Upper lobe of left lung (tissue), 6 donors: ENCODE measurements at regions not wholly inside any gene's neighbourhood (a gene's known extent, or its start where the extent isn't known, plus 50 kb on each side); places are given as distances from the start of the nearest gene placed in this dataset.

Experiments
- ATAC-seq, 2 donors: fragments of 200-7000 bp; cut with Tn5 transposase; one replicate each; pipeline ENCODE4 v1.9.1; 2022; ENCODE audit warnings: mild to moderate bottlenecking in 2 of 2, moderate library complexity in 2 of 2; ENCODE audit not compliant: low FRiP score in 2 of 2
- DNase-seq, 2 donors: peaks; one replicate each; pipeline ENCODE4 v3.0.0-alpha.2; 2019 to 2020
- H3K27ac ChIP-seq, 4 donors: fragments of 200-600 bp; sonication (generic); one replicate each; pipeline ENCODE4 v1.5.1; 2016 to 2019
- H3K27me3 ChIP-seq, 4 donors: fragments of 200-600 bp; sonication (generic); one replicate each; pipeline ENCODE4 v1.5.1; 2017 to 2019
- H3K36me3 ChIP-seq, 4 donors: fragments of 200-600 bp; sonication (generic); one replicate each; pipeline ENCODE4 v1.5.1; 2016 to 2019
- H3K4me1 ChIP-seq, 4 donors: fragments of 200-600 bp; sonication (generic); one replicate each; pipeline ENCODE4 v1.5.1; 2018 to 2019
- H3K4me3 ChIP-seq, 4 donors: fragments of 200-600 bp; sonication (generic); one replicate each; pipeline ENCODE4 v1.5.1; 2017 to 2019; ENCODE audit warnings: mild to moderate bottlenecking in 2 of 4, moderate library complexity in 1 of 4
- H3K9me3 ChIP-seq, 4 donors: fragments of 200-600 bp; sonication (generic); one replicate each; pipeline ENCODE4 v1.5.1; 2018 to 2019
- EP300 ChIP-seq, 4 donors: sonication (generic); formaldehyde crosslinking; IDR thresholded peaks; one replicate each; pipeline ENCODE4 v1.5.1; 2017; ENCODE audit warnings: antibody characterized with exemption in 4 of 4, control low read depth in 2 of 4
- POLR2A ChIP-seq, 4 donors: fragments of 450-650 bp; IDR thresholded peaks; one replicate each; pipeline ENCODE4 v1.5.1; 2016 to 2017; ENCODE audit warnings: antibody characterized with exemption in 4 of 4, mild to moderate bottlenecking in 2 of 4
- POLR2AphosphoS5 ChIP-seq, 2 donors: sonication (generic); formaldehyde crosslinking; IDR thresholded peaks; one replicate each; pipeline ENCODE4 v1.5.1; 2017; ENCODE audit warnings: antibody characterized with exemption in 2 of 2
- WGBS, 2 donors: methylation state at CpG; one replicate each; pipeline ENCODE4 v1.1.5; 2017 to 2018; 5-methylcytosine and 5-hydroxymethylcytosine counted together
- TF ChIP-seq, protein P1 (sequence below), 6 experiments: fragments of 450-650 bp in 4 of 6; fragments of 200-600 bp in 2 of 6; sonication (generic) in 2 of 6; IDR thresholded peaks; one replicate each; pipeline ENCODE4 v1.5.1; 2016 to 2019; ENCODE audit warnings: antibody characterized with exemption in 6 of 6
- donor health status: DM: no; HTN: no; CAD: no; lungs with moderate emphysema.
- donor health status: DM: no; HTN: yes; CAD: no; lungs with severe emphysema.

- 60 to 73% methylated on average over 1 of the region's 1 CpG for WGBS, 2 donors
- Histone ChIP-seq H3K4me3 (no peak overlapping the region), H3K36me3 (no peaks in the 10 kb centered on the region), H3K27me3 (no peaks in the 10 kb centered on the region), H3K27ac (no peak overlapping the region), H3K4me1 (no peaks in the 10 kb centered on the region), H3K9me3 (no peaks in the 10 kb centered on the region)
- DNase-seq (no peak), ATAC-seq (no peak)
- TF ChIP-seq EP300 (IDR thresholded peaks at IDR 0.05), result no peak
- TF ChIP-seq POLR2A (IDR thresholded peaks at IDR 0.05), result no peak
- TF ChIP-seq POLR2AphosphoS5 (IDR thresholded peaks at IDR 0.05), result no peak
- TF ChIP-seq, protein P1, sequence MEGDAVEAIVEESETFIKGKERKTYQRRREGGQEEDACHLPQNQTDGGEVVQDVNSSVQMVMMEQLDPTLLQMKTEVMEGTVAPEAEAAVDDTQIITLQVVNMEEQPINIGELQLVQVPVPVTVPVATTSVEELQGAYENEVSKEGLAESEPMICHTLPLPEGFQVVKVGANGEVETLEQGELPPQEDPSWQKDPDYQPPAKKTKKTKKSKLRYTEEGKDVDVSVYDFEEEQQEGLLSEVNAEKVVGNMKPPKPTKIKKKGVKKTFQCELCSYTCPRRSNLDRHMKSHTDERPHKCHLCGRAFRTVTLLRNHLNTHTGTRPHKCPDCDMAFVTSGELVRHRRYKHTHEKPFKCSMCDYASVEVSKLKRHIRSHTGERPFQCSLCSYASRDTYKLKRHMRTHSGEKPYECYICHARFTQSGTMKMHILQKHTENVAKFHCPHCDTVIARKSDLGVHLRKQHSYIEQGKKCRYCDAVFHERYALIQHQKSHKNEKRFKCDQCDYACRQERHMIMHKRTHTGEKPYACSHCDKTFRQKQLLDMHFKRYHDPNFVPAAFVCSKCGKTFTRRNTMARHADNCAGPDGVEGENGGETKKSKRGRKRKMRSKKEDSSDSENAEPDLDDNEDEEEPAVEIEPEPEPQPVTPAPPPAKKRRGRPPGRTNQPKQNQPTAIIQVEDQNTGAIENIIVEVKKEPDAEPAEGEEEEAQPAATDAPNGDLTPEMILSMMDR (IDR thresholded peaks at IDR 0.05), result no peak
Observed at GRCh38 chr3:30181178-30181465, 425.3 kb upstream of the TGFBR2 start.

DNA sequence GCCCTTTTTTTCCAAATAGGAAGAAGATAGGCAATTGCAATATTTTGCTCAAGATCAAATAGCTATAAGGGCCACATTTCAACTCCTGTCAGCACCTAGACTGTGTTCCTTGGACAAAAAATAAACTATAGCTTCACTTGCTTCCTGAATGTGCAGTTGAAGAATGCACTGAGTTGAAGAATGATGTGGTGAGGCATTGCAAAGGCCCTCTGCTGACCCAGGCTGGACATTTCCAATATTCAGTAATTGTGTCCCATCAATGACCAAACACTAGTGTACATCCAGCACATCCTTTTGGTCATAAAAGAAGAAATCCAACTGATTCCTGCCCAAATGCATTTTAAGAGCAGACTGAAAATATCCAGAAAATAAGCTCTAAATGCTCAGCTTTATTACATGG is 424.8 kb upstream of the TGFBR2 start:
- TF ChIP-seq POLR2AphosphoS5 (IDR thresholded peaks at IDR 0.05) (no peak), POLR2A (IDR thresholded peaks at IDR 0.05) (no peak), EP300 (IDR thresholded peaks at IDR 0.05) (no peak)
- TF ChIP-seq, protein P1 (IDR thresholded peaks at IDR 0.05), result no peak
- no peak overlapping the region for H3K27ac ChIP-seq

GRCh38 chr3:30183421-30183820 is 423.0 kb upstream of the TGFBR2 start:
- no peaks in the 10 kb centered on the region for H3K27me3 ChIP-seq
- no peak for DNase-seq
- WGBS, 2 donors, result 94 to 95% methylated on average over 2 of the region's 2 CpGs

More for the DNA sequence above, 424.8 kb upstream of the TGFBR2 start:
- H3K4me1 ChIP-seq, result no peaks in the 10 kb centered on the region
- H3K27me3 ChIP-seq, result no peaks in the 10 kb centered on the region
- no peaks in the 10 kb centered on the region for H3K36me3 ChIP-seq
- no peak overlapping the region for H3K4me3 ChIP-seq
- H3K9me3 ChIP-seq, result no peaks in the 10 kb centered on the region
- ATAC-seq (no peak), DNase-seq (no peak)

DNA sequence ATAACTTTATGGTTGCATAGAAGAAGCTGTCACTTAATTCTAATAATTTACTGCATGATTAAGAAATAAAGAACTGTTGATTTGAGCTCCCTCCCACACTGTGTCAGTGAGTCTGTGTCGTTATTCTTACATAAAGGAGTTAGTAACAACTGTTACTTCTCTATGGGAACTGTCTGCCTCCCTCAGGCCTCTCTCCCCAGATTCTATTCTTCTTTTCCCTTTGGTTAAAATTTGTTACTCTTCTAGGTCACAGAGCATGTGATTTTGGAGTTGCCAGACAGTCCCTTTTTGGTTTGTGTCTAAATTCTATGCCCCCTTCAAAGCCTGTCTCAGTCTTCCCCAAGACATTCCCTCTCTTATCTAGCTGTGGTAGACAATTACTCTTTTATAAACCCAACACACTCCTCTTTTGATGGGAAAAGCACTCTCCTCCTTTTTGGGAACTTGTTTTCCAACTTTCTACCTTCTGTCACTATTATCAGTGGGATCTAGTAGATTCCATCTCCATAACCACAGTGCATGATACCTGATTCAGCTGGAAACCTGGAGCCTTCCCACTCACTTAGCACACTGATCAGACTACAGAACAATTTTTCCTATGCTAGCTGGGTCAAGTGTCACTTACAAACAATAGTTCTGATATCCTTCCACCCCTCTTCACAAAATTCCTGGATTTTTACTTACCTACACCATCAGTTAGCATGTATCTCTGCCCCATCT is 422.1 kb upstream of the TGFBR2 start:
- H3K4me3 ChIP-seq, result no peak overlapping the region
- TF ChIP-seq POLR2AphosphoS5 (IDR thresholded peaks at IDR 0.05) (no peak), EP300 (IDR thresholded peaks at IDR 0.05) (no peak), POLR2A (IDR thresholded peaks at IDR 0.05) (no peak)
- TF ChIP-seq, protein P1 (IDR thresholded peaks at IDR 0.05), result no peak
- H3K27ac ChIP-seq, result no peak overlapping the region
- ATAC-seq (no peak), DNase-seq (no peak)
- WGBS, 2 donors, result 76 to 82% methylated on average over 1 of the region's 1 CpG
- no peaks in the 10 kb centered on the region for H3K4me1 ChIP-seq
- H3K9me3 ChIP-seq, result no peaks in the 10 kb centered on the region
- H3K36me3 ChIP-seq, result no peaks in the 10 kb centered on the region
- no peaks in the 10 kb centered on the region for H3K27me3 ChIP-seq

More at GRCh38 chr3:30183421-30183820, 423.0 kb upstream of the TGFBR2 start:
- Histone ChIP-seq H3K9me3 (no peaks in the 10 kb centered on the region), H3K27ac (no peak overlapping the region), H3K36me3 (no peaks in the 10 kb centered on the region), H3K4me3 (no peak overlapping the region), H3K4me1 (no peaks in the 10 kb centered on the region)
- no peak for ATAC-seq
- no peak for TF ChIP-seq POLR2AphosphoS5 (IDR thresholded peaks at IDR 0.05)
- no peak for TF ChIP-seq POLR2A (IDR thresholded peaks at IDR 0.05)
- TF ChIP-seq, protein P1 (IDR thresholded peaks at IDR 0.05), result no peak
- no peak for TF ChIP-seq EP300 (IDR thresholded peaks at IDR 0.05)

DNA sequence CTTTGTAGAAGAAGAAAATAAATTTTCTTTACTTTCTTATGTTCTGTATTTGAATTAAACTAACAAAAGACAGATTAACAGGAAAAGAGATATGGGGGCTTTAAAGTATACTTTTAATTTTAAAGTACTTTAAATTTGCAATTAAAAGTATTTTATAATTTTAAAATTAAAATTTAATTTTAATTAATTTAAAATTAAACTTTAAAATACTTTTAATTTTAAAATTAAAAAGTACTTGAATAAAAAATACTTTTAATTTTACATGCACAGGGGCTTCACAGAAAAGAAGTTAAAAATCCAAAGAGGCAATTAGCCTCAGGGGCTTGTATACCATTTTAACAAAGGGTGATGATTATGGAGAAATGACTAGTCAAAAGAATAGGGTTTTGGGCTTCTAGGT is 420.5 kb upstream of the TGFBR2 start:
- no peak for TF ChIP-seq POLR2AphosphoS5 (IDR thresholded peaks at IDR 0.05)
- no peak for TF ChIP-seq EP300 (IDR thresholded peaks at IDR 0.05)
- TF ChIP-seq POLR2A (IDR thresholded peaks at IDR 0.05), result no peak
- TF ChIP-seq, protein P1 (IDR thresholded peaks at IDR 0.05), result no peak

More for the DNA sequence above, 420.5 kb upstream of the TGFBR2 start:
- Histone ChIP-seq H3K36me3 (no peaks in the 10 kb centered on the region), H3K27ac (no peak overlapping the region), H3K4me3 (no peak overlapping the region), H3K27me3 (no peaks in the 10 kb centered on the region), H3K9me3 (no peaks in the 10 kb centered on the region), H3K4me1 (no peaks in the 10 kb centered on the region)
- DNase-seq (no peak), ATAC-seq (no peak)
